ENCODE measurements at regions not wholly inside any gene's neighbourhood (a gene's known extent, or its start where the extent isn't known, plus 50 kb on each side); places are given as distances from the start of the nearest gene placed in this dataset.
A peak's percentile ranks its signal among the peaks of the same experiment; 100 is the strongest.

- no peak overlapping the region for H3K4me3 ChIP-seq (ENCODE audit: low read length)
- TF ChIP-seq CTCF (conservative IDR thresholded peaks at IDR 0.05; ENCODE audit: low read length), result no peak
- DNase-seq (ENCODE audit: low read depth), result no peak
Measured at GRCh38 chr11:82056450-82056849, 677.2 kb downstream of the FAM181B start.

- DNase-seq (ENCODE audit: low read depth), result no peak
- no peak overlapping the region for H3K4me3 ChIP-seq (ENCODE audit: low read length)
- no peak for TF ChIP-seq CTCF (conservative IDR thresholded peaks at IDR 0.05; ENCODE audit: low read length)
Measured at GRCh38 chr11:82049199-82049598, 684.5 kb downstream of the FAM181B start.

DNA sequence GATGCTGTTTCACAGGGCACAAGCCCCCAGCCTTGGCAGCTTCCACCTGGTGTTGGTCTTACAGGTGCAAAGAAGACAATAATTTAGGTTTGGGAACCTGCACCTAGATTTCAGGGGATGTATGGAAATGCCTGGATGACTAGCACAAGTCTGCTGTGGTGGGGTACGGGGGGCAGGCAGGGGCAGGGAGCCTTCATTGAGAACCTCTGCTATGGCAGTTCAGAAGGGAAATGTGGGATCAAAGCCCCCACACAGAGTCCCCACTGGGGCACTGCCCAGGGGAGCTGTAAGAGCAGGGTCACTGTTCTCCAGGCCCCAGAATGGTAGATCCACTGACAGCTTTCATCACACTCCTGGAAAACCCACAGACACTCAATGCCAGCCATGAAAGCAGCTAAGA, 686.5 kb downstream of the FAM181B start:
- DNase-seq (ENCODE audit: low read depth), result no peak
- TF ChIP-seq CTCF (conservative IDR thresholded peaks at IDR 0.05; ENCODE audit: low read length), result no peak
- H3K4me3 ChIP-seq (ENCODE audit: low read length), result no peak overlapping the region

- peak; percentile 67 for DNase-seq (ENCODE audit: low read depth)
- H3K4me3 ChIP-seq (ENCODE audit: low read length), result no peak overlapping the region
- TF ChIP-seq CTCF (conservative IDR thresholded peaks at IDR 0.05; ENCODE audit: low read length), result no peak
Measured at GRCh38 chr11:82046778-82047177, 686.9 kb downstream of the FAM181B start.

DNA sequence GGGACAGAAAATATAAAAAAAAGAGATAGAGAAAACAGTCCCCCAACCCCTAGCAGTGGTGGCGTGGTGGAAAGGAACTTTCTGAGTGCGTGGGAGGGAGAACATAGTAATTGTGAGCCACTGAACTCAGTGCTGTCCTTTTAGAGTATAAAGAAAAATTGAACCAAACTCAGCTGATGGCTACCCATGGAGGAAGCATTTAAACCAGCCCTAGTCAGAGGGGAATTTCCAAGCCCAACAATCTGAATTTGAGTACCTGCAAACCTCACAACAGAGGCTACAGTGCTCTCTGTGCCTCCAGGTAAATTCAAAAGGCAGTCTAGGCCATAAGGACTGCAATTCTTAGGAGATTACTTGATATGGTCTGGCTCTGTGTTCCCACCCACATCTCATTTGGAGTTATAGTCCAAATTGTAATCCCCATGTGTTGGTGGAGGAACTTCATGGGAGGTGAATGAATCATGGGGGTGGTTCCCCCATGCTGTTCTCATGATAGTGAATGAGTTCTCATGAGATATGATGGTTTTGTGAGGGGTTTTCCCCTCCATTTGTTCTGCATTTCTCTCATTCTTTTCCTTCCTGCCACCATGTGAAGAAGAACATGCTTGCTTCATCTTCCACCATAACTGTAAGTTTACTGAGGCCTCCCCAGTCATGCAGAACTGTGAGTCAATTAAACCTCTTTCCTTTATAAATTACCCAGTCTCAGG, 687.8 kb downstream of the FAM181B start:
- DNase-seq (ENCODE audit: low read depth), result peak; percentile 8
- no peak for TF ChIP-seq CTCF (conservative IDR thresholded peaks at IDR 0.05; ENCODE audit: low read length)
- no peak overlapping the region for H3K4me3 ChIP-seq (ENCODE audit: low read length)

- no peak overlapping the region for H3K4me3 ChIP-seq (ENCODE audit: low read length)
- DNase-seq (ENCODE audit: low read depth), result peak; percentile 15
- TF ChIP-seq CTCF (conservative IDR thresholded peaks at IDR 0.05; ENCODE audit: low read length), result no peak
Measured at GRCh38 chr11:82043316-82043715, 690.3 kb downstream of the FAM181B start.

GRCh38 chr11:82041764-82042163, 691.9 kb downstream of the FAM181B start:
- no peak overlapping the region for H3K4me3 ChIP-seq (ENCODE audit: low read length)
- TF ChIP-seq CTCF (conservative IDR thresholded peaks at IDR 0.05; ENCODE audit: low read length), result no peak
- no peak for DNase-seq (ENCODE audit: low read depth)
